Fibroblast of the aortic adventitia (primary cell): ENCODE measurements at regions not wholly inside any gene's neighbourhood (a gene's known extent, or its start where the extent isn't known, plus 50 kb on each side); places are given as distances from the start of the nearest gene placed in this dataset.

Experiments used
- DNase-seq: peaks from one replicate; pipeline ENCODE4 v3.0.0-alpha.2; 2010; ENCODE audit warnings: low read depth
- H3K4me3 ChIP-seq: 2 replicates; pipeline ENCODE4 v1.5.1; 2011; ENCODE audit warnings: low read depth, mild to moderate bottlenecking, control low read depth, low read length, moderate library complexity
- CTCF ChIP-seq: IDR thresholded peaks from 2 replicates; pipeline ENCODE4 v1.5.1; 2011; ENCODE audit warnings: mild to moderate bottlenecking, low read length, control low read depth, inconsistent platforms; ENCODE audit not compliant: insufficient read depth

GRCh38 chr15:88391700-88392099 lies 75.5 kb downstream of the MRPL46 start:
- H3K4me3 ChIP-seq = no peak overlapping the region
- TF ChIP-seq CTCF = no peak
- no peak for DNase-seq

- DNase-seq = no peak
- H3K4me3 ChIP-seq = no peak overlapping the region
- no peak for TF ChIP-seq CTCF
These were observed 76.2 kb downstream of the MRPL46 start for GRCh38 chr15:88391006-88391405.

GRCh38 chr15:88390164-88390901 lies 76.9 kb downstream of the MRPL46 start:
- TF ChIP-seq CTCF = no peak
- H3K4me3 ChIP-seq = no peak overlapping the region
- DNase-seq = no peak

DNA sequence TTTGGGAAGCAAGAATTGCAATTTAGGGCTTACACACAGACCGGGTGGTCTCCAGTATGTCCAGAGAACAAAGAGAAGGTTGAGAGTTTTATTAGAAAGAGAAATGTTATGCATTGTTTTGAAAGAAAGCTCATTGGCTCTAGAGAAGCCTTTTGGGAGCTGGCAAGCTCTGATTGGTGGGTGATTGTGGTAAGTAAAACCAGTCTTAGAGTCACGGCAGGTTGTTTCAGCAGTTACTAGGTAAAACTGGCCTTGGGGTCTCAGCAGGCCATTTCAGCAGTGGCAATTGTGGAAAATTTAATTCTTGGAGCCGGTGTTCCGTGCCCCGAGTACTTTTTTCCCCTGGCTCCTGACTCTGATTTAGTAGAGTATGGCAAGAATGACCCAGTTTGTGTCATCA lies 78.1 kb downstream of the MRPL46 start:
- DNase-seq = no peak
- no peak overlapping the region for H3K4me3 ChIP-seq
- no peak for TF ChIP-seq CTCF

GRCh38 chr15:88388686-88389085 lies 78.5 kb downstream of the MRPL46 start:
- H3K4me3 ChIP-seq = no peak overlapping the region
- no peak for TF ChIP-seq CTCF
- no peak for DNase-seq

DNA sequence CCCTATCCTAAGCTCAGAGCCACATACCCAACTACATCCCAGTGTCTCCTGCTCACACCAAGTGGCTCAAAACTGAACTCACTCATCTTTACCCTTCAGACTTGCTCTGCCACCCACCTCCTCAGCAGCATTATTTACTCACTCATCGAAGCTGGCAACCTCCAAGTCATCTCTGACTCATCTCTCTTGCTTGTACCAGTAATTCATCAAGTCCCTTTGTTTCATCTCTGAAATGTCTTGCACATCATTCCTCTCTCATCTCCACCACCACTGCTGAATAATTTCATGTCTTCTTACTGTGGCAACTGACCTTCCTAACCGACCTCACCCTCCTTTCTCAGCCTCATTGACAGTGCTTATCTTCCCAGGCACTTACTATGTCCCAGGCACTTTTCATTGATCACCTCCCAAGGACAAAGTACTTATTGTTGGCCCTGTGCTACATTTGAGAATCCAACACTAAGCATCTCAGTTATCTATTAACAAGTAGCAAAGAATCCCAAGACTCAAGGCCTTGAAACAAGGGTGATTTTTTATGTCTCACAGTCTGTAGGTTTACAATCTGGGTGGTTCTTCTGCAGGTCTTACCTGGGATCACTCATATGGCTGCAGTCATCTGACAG lies 82.0 kb downstream of the MRPL46 start:
- peak; percentile 75 for DNase-seq
- no peak for TF ChIP-seq CTCF
- H3K4me3 ChIP-seq = no peak overlapping the region
